HEK293 (cell line): ENCODE measurements at regions not wholly inside any gene's neighbourhood (a gene's known extent, or its start where the extent isn't known, plus 50 kb on each side); places are given as distances from the start of the nearest gene placed in this dataset.
A peak's percentile ranks its signal among the peaks of the same experiment; 100 is the strongest.

Source experiments
- CTCF ChIA-PET: fragments of 350-600 bp; formaldehyde crosslinking; extraction: SDS; loops from one replicate; lab custom pipeline; 2021; ENCODE audit warnings: antibody characterized with exemption; lab: Yijun Ruan, JAX
- POLR2A ChIA-PET: fragments of 300-600 bp; formaldehyde crosslinking; extraction: SDS; loops from one replicate; lab custom pipeline; 2020; ENCODE audit warnings: antibody characterized with exemption, inconsistent platforms; lab: Yijun Ruan, JAX
- H3K27ac ChIP-seq: fragments of 200-500 bp; sonication (Bioruptor generic); 2 replicates; pipeline ENCODE4 v1.5.1; 2014; ENCODE audit warnings: low read depth, low read length, control low read depth, inconsistent platforms; ENCODE audit errors: extremely low read depth
- H3K36me3 ChIP-seq, 2 experiments: fragments of 200-500 bp in 1 of 2; sonication (Bioruptor generic) in 1 of 2; 1 replicate in 1 of 2; 2 replicates in 1 of 2; pipeline ENCODE4 v1.5.1; 2014 to 2017; ENCODE audit warnings: inconsistent platforms in 2 of 2, low read length in 2 of 2; ENCODE audit not compliant: control insufficient read depth in 2 of 2, insufficient read depth in 1 of 2
- H3K4me1 ChIP-seq: fragments of 200-500 bp; sonication (Bioruptor generic); 2 replicates; pipeline ENCODE4 v1.5.1; 2014; ENCODE audit warnings: mild to moderate bottlenecking, low read length, inconsistent platforms; ENCODE audit not compliant: control insufficient read depth, insufficient read depth
- H3K4me3 ChIP-seq: 2 replicates; pipeline ENCODE4 v1.5.1; 2011; ENCODE audit warnings: low read depth, mild to moderate bottlenecking, control low read depth, low read length, moderate library complexity
- H3K9me3 ChIP-seq: fragments of 200-500 bp; sonication (Bioruptor generic); 2 replicates; pipeline ENCODE4 v1.5.1; 2014; ENCODE audit warnings: low read depth, low read length, inconsistent platforms; ENCODE audit not compliant: control insufficient read depth, insufficient read depth
- KLF1 ChIP-seq: fragments of 450-650 bp; formaldehyde crosslinking; IDR thresholded peaks from 2 replicates; pipeline ENCODE4 v1.5.1; 2016; ENCODE audit warnings: missing biosample characterization, missing genetic modification characterization
- KLF16 ChIP-seq: fragments of 450-650 bp; formaldehyde crosslinking; IDR thresholded peaks from 2 replicates; pipeline ENCODE4 v1.5.1; 2017; ENCODE audit warnings: missing biosample characterization, missing genetic modification characterization
- TSHZ1 ChIP-seq: fragments of 450-650 bp; formaldehyde crosslinking; IDR thresholded peaks from 2 replicates; pipeline ENCODE4 v1.5.1; 2016; ENCODE audit warnings: missing biosample characterization, missing genetic modification characterization, borderline replicate concordance
- ZNF214 ChIP-seq: fragments of 450-650 bp; formaldehyde crosslinking; IDR thresholded peaks from 2 replicates; pipeline ENCODE4 v1.5.1; 2017; ENCODE audit warnings: missing biosample characterization, mild to moderate bottlenecking, missing genetic modification characterization, borderline replicate concordance
- ZNF223 ChIP-seq: fragments of 450-650 bp; formaldehyde crosslinking; IDR thresholded peaks from 2 replicates; pipeline ENCODE4 v1.5.1; 2016; ENCODE audit warnings: missing biosample characterization, missing genetic modification characterization
- ZNF239 ChIP-seq: fragments of 450-650 bp; formaldehyde crosslinking; IDR thresholded peaks from 2 replicates; pipeline ENCODE4 v1.5.1; 2016; ENCODE audit warnings: missing biosample characterization, missing genetic modification characterization
- ZNF510 ChIP-seq: fragments of 450-650 bp; formaldehyde crosslinking; IDR thresholded peaks from 2 replicates; pipeline ENCODE4 v1.5.1; 2018; ENCODE audit warnings: mild to moderate bottlenecking, missing genetic modification characterization, missing biosample characterization; ENCODE audit not compliant: insufficient replicate concordance
- ZNF513 ChIP-seq: fragments of 450-650 bp; IDR thresholded peaks from 2 replicates; pipeline ENCODE4 v1.5.1; 2018; ENCODE audit warnings: missing biosample characterization, missing genetic modification characterization
- ZNF518A ChIP-seq: fragments of 450-650 bp; formaldehyde crosslinking; conservative IDR thresholded peaks from 2 replicates; pipeline ENCODE4 v1.5.1; 2016; ENCODE audit warnings: low read depth, missing biosample characterization, missing genetic modification characterization
- ZNF580 ChIP-seq: fragments of 450-650 bp; formaldehyde crosslinking; IDR thresholded peaks from 2 replicates; pipeline ENCODE4 v1.5.1; 2016; ENCODE audit warnings: missing biosample characterization, missing genetic modification characterization
- ZNF621 ChIP-seq: fragments of 450-650 bp; formaldehyde crosslinking; IDR thresholded peaks from 2 replicates; pipeline ENCODE4 v1.5.1; 2017; ENCODE audit warnings: missing biosample characterization, missing genetic modification characterization
- ZNF624 ChIP-seq: fragments of 450-650 bp; formaldehyde crosslinking; IDR thresholded peaks from 2 replicates; pipeline ENCODE4 v1.5.1; 2017; ENCODE audit warnings: missing biosample characterization, missing genetic modification characterization
- ZNF777 ChIP-seq: fragments of 450-650 bp; formaldehyde crosslinking; IDR thresholded peaks from 2 replicates; pipeline ENCODE4 v1.5.1; 2017; ENCODE audit warnings: missing biosample characterization, missing genetic modification characterization, borderline replicate concordance
- ZNF843 ChIP-seq: fragments of 450-650 bp; formaldehyde crosslinking; IDR thresholded peaks from 2 replicates; pipeline ENCODE4 v1.5.1; 2016; ENCODE audit warnings: missing biosample characterization, missing genetic modification characterization

GRCh38 chr12:65606008-65606766 lies 218.1 kb upstream of the HMGA2 start (continued):
- TF ChIP-seq ZNF518A (peak; percentile 40; the same call in 1 of the 2 replicates), ZNF510 (tag by site-specific recombination) (peak; percentile 2), TSHZ1 (tag by site-specific recombination) (peak; percentile 98), ZNF621 (tag by site-specific recombination) (no peak), ZNF580 (peak; percentile 99)

GRCh38 chr12:65607401-65607841 lies 216.9 kb upstream of the HMGA2 start:
- no peaks in the 10 kb centered on the region; the same call in 1 of the 2 replicates for H3K9me3 ChIP-seq
- TF ChIP-seq ZNF777 (tag by site-specific recombination) (no peak), ZNF223 (tag by site-specific recombination) (no peak), ZNF239 (tag by site-specific recombination) (no peak), ZNF624 (tag by site-specific recombination) (no peak), ZNF214 (tag by site-specific recombination) (no peak), KLF16 (tag by site-specific recombination) (no peak), KLF1 (tag by site-specific recombination) (no peak), ZNF843 (tag by site-specific recombination) (no peak), ZNF513 (no peak)
- no peak overlapping the region for H3K27ac ChIP-seq
- ChIA-PET POLR2A (interaction anchor here (0.7 kb wide), 1 partner anchor 23 kb away, joined by 3 read pairs; no protein-coding TSS in a partner anchor), CTCF (interaction anchor here (0.7 to 1.7 kb wide), 5 partner anchors 21 to 1211 kb away, joined by 3 to 7 read pairs (median 3); no protein-coding TSS in a partner anchor)
- H3K4me3 ChIP-seq = no peak overlapping the region
- H3K36me3 ChIP-seq = no peaks in the 10 kb centered on the region
- peaks cover 20% of the 10 kb centered on the region for H3K4me1 ChIP-seq
